Natural killer cell (primary cell): ENCODE measurements at regions not wholly inside any gene's neighbourhood (a gene's known extent, or its start where the extent isn't known, plus 50 kb on each side); places are given as distances from the start of the nearest gene placed in this dataset.

Experiments used
- ATAC-seq, 3 donors: fragments of 150-1000 bp in 2 of 3; fragments of 200-7000 bp in 1 of 3; cut with Tn5 transposase; 1 replicate in 1 of 3; 2 replicates in 2 of 3; pipeline ENCODE4 v1.10.0; 2021; ENCODE audit warnings: mild to moderate bottlenecking in 2 of 3, moderate library complexity in 2 of 3
- DNase-seq, 2 donors: peaks; one replicate each; pipeline versions ENCODE4 v3.0.0 to v3.0.0-alpha.2; 2013 to 2021; ENCODE audit warnings: mixed read lengths in 1 of 2
- H3K27ac ChIP-seq: one replicate; pipeline ENCODE4 v1.5.1; 2013; ENCODE audit warnings: mild to moderate bottlenecking, low read length
- H3K27me3 ChIP-seq: one replicate; pipeline ENCODE4 v1.6.1; 2013; ENCODE audit warnings: low read length; ENCODE audit not compliant: control insufficient read depth, insufficient read depth
- H3K36me3 ChIP-seq: one replicate; pipeline ENCODE4 v1.6.1; 2013; ENCODE audit warnings: low read length; ENCODE audit not compliant: control insufficient read depth, insufficient read depth
- H3K4me1 ChIP-seq: one replicate; pipeline ENCODE4 v1.6.1; 2013; ENCODE audit warnings: low read length; ENCODE audit not compliant: control insufficient read depth, insufficient read depth
- H3K4me3 ChIP-seq: one replicate; pipeline ENCODE4 v1.5.1; 2013; ENCODE audit warnings: low read length
- H3K9me3 ChIP-seq: one replicate; pipeline ENCODE4 v1.6.1; 2013; ENCODE audit warnings: low read length; ENCODE audit not compliant: control insufficient read depth, insufficient read depth
- H3K27ac Mint-ChIP-seq, 2 donors: one replicate each; pipeline ENCODE4 v1.8.0; 2022; ENCODE audit warnings: mild to moderate bottlenecking in 2 of 2, mixed read lengths in 2 of 2, moderate library complexity in 1 of 2
- H3K27me3 Mint-ChIP-seq, 2 donors: one replicate each; pipeline ENCODE4 v1.8.0; 2022; ENCODE audit warnings: low read depth in 2 of 2, mixed read lengths in 2 of 2
- H3K36me3 Mint-ChIP-seq: one replicate; pipeline ENCODE4 v1.8.0; 2022; ENCODE audit warnings: mixed read lengths
- H3K4me1 Mint-ChIP-seq, 2 donors: one replicate each; pipeline ENCODE4 v1.8.0; 2022; ENCODE audit warnings: mixed read lengths in 2 of 2
- H3K4me3 Mint-ChIP-seq: one replicate; pipeline ENCODE4 v1.8.0; 2022; ENCODE audit warnings: mild to moderate bottlenecking, moderate library complexity, mixed read lengths
- H3K9me3 Mint-ChIP-seq, 2 donors: one replicate each; pipeline ENCODE4 v1.8.0; 2022; ENCODE audit warnings: mixed read lengths in 2 of 2
- WGBS: methylation state at CpG from one replicate; pipeline ENCODE4 v1.1.7; 2013; ENCODE audit warnings: missing lambda C conversion rate; ENCODE audit not compliant: insufficient coverage; 5-methylcytosine and 5-hydroxymethylcytosine counted together
- intact Hi-C: fragments of 100-400 bp; cut with micrococcal nuclease; formaldehyde crosslinking; loops from one replicate; pipeline ENCODE4 v1.14.2; 2022
- TF ChIP-seq, protein P1 (sequence below): fragments of 200-600 bp; IDR thresholded peaks from one replicate; pipeline ENCODE4 v1.8.0; 2022; ENCODE audit warnings: antibody characterized with exemption

DNA sequence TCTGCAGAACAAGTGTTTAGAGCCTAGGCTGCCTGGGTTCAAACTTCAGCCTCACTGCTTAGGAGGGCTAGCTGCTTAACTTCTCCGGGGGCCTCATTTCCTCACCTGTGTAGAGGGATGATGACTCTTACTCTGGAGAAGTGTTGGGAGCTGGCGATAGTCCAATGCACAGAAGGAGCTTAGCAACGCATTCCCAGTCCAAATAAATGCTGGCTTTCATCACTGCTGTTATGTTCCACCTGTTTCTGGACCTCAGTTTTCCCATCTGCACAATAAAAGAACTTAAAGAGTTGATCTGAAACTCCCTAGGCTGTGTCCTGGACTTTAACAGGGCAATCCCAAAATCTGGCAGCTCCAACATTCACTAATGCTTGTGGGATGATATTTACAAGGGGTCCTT, 337.8 kb downstream of the MIAT start:
- H3K4me3 Mint-ChIP-seq: no peak overlapping the region
- no peaks in the 10 kb centered on the region for H3K27me3 ChIP-seq
- no peaks in the 10 kb centered on the region for H3K27me3 Mint-ChIP-seq
- 80% methylated on average over 3 of the region's 3 CpGs for WGBS
- H3K4me1 ChIP-seq: no peaks in the 10 kb centered on the region
- no peaks in the 10 kb centered on the region for H3K9me3 ChIP-seq
- ATAC-seq (no peak), DNase-seq (no peak)
- H3K36me3 ChIP-seq: no peaks in the 10 kb centered on the region
- no peaks in the 10 kb centered on the region for H3K4me1 Mint-ChIP-seq
- H3K27ac Mint-ChIP-seq: no peak overlapping the region
- H3K27ac ChIP-seq: no peak overlapping the region
- intact Hi-C loops: no loop called here
- no peaks in the 10 kb centered on the region for H3K9me3 Mint-ChIP-seq
- H3K4me3 ChIP-seq: no peak overlapping the region
- TF ChIP-seq, protein P1, sequence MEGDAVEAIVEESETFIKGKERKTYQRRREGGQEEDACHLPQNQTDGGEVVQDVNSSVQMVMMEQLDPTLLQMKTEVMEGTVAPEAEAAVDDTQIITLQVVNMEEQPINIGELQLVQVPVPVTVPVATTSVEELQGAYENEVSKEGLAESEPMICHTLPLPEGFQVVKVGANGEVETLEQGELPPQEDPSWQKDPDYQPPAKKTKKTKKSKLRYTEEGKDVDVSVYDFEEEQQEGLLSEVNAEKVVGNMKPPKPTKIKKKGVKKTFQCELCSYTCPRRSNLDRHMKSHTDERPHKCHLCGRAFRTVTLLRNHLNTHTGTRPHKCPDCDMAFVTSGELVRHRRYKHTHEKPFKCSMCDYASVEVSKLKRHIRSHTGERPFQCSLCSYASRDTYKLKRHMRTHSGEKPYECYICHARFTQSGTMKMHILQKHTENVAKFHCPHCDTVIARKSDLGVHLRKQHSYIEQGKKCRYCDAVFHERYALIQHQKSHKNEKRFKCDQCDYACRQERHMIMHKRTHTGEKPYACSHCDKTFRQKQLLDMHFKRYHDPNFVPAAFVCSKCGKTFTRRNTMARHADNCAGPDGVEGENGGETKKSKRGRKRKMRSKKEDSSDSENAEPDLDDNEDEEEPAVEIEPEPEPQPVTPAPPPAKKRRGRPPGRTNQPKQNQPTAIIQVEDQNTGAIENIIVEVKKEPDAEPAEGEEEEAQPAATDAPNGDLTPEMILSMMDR: no peak
- no peaks in the 10 kb centered on the region for H3K36me3 Mint-ChIP-seq

DNA sequence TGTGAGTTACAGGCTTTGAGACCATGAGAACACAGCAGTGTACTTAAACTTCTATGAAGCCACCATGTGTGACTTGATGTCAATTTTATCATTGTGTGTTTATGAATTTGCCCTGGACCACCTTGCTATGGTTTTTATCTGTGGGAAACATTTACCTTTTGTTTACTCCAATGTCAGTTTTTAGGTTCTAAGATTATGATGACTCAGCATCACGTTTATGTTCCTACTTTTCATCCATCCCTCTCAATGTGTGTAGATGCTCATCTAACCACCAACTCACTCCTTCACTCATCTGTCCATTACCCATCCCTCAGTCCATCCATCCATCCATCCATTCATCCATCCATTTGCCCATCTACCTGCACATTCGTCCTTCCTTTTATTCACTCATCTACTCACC, 338.8 kb downstream of the MIAT start:
- Mint-ChIP-seq H3K4me1 (no peaks in the 10 kb centered on the region), H3K9me3 (no peaks in the 10 kb centered on the region), H3K27me3 (peaks cover 0 to under 1% of the 10 kb centered on the region in 2 donors), H3K36me3 (no peaks in the 10 kb centered on the region), H3K4me3 (no peak overlapping the region), H3K27ac (no peak overlapping the region)
- Histone ChIP-seq H3K9me3 (no peaks in the 10 kb centered on the region), H3K27me3 (no peaks in the 10 kb centered on the region), H3K36me3 (no peaks in the 10 kb centered on the region), H3K27ac (no peak overlapping the region), H3K4me3 (no peak overlapping the region), H3K4me1 (no peaks in the 10 kb centered on the region)
- TF ChIP-seq, protein P1: no peak
- ATAC-seq (no peak), DNase-seq (no peak)
- intact Hi-C loops: no loop called here
- WGBS: 57% methylated on average over 2 of the region's 2 CpGs

- ATAC-seq: no peak
- Mint-ChIP-seq H3K36me3 (no peaks in the 10 kb centered on the region), H3K4me1 (no peaks in the 10 kb centered on the region), H3K9me3 (no peaks in the 10 kb centered on the region), H3K27me3 (peaks cover 10 to 14% of the 10 kb centered on the region in 2 donors), H3K4me3 (no peak overlapping the region), H3K27ac (no peak overlapping the region)
- intact Hi-C loops: no loop called here
- DNase-seq: no peak
- Histone ChIP-seq H3K4me3 (no peak overlapping the region), H3K27ac (no peak overlapping the region), H3K9me3 (no peaks in the 10 kb centered on the region), H3K36me3 (no peaks in the 10 kb centered on the region), H3K4me1 (no peaks in the 10 kb centered on the region), H3K27me3 (no peaks in the 10 kb centered on the region)
- 62% methylated on average over 3 of the region's 3 CpGs for WGBS
- TF ChIP-seq, protein P1: no peak
Measured at GRCh38 chr22:26998129-26998528, 340.7 kb downstream of the MIAT start.

DNA sequence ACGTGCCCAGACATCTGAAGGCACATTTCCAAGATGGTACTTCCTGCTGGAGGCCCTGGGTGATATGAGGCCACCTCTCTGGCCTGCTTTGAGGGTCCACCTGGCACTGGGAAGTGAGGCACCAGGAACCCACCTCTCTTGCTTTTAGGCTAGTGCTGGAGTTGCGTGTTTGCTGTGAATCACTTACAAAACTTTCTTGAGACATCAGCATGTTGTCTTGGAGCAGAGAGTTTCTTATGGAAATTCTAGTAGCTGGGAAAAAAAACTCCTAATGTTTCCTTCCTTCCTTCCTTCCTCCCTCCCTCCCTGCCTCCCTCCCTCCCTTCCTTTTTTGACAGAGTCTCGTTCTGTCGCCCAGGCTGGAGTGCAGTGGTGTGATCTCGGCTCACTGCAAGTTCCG, 341.3 kb downstream of the MIAT start:
- intact Hi-C loops: no loop called here
- no peak overlapping the region for H3K27ac Mint-ChIP-seq
- H3K27ac ChIP-seq: no peak overlapping the region
- no peak overlapping the region for H3K4me3 ChIP-seq
- no peaks in the 10 kb centered on the region for H3K9me3 ChIP-seq
- no peaks in the 10 kb centered on the region for H3K9me3 Mint-ChIP-seq
- 43% methylated on average over 5 of the region's 6 CpGs for WGBS
- H3K36me3 Mint-ChIP-seq: no peaks in the 10 kb centered on the region
- H3K36me3 ChIP-seq: no peaks in the 10 kb centered on the region
- no peaks in the 10 kb centered on the region for H3K4me1 Mint-ChIP-seq
- no peaks in the 10 kb centered on the region for H3K4me1 ChIP-seq
- H3K27me3 Mint-ChIP-seq: peaks cover 10 to 14% of the 10 kb centered on the region in 2 donors
- ATAC-seq: no peak
- no peaks in the 10 kb centered on the region for H3K27me3 ChIP-seq
- TF ChIP-seq, protein P1: no peak
- DNase-seq: no peak
- H3K4me3 Mint-ChIP-seq: no peak overlapping the region
